Gastrocnemius medialis (tissue), 4 donors: ENCODE measurements at regions not wholly inside any gene's neighbourhood (a gene's known extent, or its start where the extent isn't known, plus 50 kb on each side); places are given as distances from the start of the nearest gene placed in this dataset.

Experiments used
- ATAC-seq, 2 donors: fragments of 150-250 bp; one replicate each; pipeline ENCODE4 v1.9.1; 2016
- DNase-seq, 2 donors: peaks; one replicate each; pipeline ENCODE4 v3.0.0-alpha.2; 2019
- H3K27ac ChIP-seq, 4 donors: fragments of 200-600 bp; sonication (generic); 1 replicate in 1 of 4; 2 replicates in 3 of 4; pipeline ENCODE4 v1.5.1; 2016 to 2018; ENCODE audit warnings: mild to moderate bottlenecking in 2 of 4, moderate library complexity in 1 of 4
- H3K27me3 ChIP-seq, 3 donors: fragments of 200-600 bp; sonication (generic) in 2 of 3; 1 replicate in 1 of 3; 2 replicates in 2 of 3; pipeline versions ENCODE4 v1.5.1 to v1.6.0; 2016 to 2019; ENCODE audit warnings: mild to moderate bottlenecking in 1 of 3, moderate library complexity in 1 of 3
- H3K36me3 ChIP-seq, 2 donors: fragments of 200-600 bp; sonication (generic) in 1 of 2; one replicate each; pipeline ENCODE4 v1.5.1; 2017 to 2018
- H3K4me1 ChIP-seq, 2 donors: fragments of 200-600 bp; sonication (generic) in 1 of 2; one replicate each; pipeline ENCODE4 v1.5.1; 2016 to 2017; ENCODE audit warnings: mild to moderate bottlenecking in 2 of 2
- H3K4me3 ChIP-seq, 4 donors: fragments of 200-600 bp; sonication (generic) in 3 of 4; 1 replicate in 1 of 4; 2 replicates in 3 of 4; pipeline ENCODE4 v1.5.1; 2016 to 2019; ENCODE audit warnings: mild to moderate bottlenecking in 2 of 4
- H3K9me3 ChIP-seq, 3 donors: fragments of 200-600 bp; sonication (generic) in 2 of 3; 1 replicate in 1 of 3; 2 replicates in 2 of 3; pipeline ENCODE4 v1.5.1; 2016 to 2019
- POLR2A ChIP-seq, 2 donors: fragments of 450-650 bp; IDR thresholded peaks; one replicate each; pipeline ENCODE4 v1.6.1; 2017; ENCODE audit warnings: antibody characterized with exemption in 2 of 2, mild to moderate bottlenecking in 2 of 2, moderate library complexity in 2 of 2
- in situ Hi-C, 4 donors: fragments of 200-750 bp; cut with MboI; loops; one replicate each; pipeline versions ENCODE4 v1.15.0 to v1.8.0; 2017; ENCODE audit warnings: low sequenced_read_pairs in 4 of 4
- intact Hi-C: fragments of 100-400 bp; cut with DNase I; formaldehyde crosslinking; loops from one replicate; pipeline ENCODE4 v1.15.1; 2023; ENCODE audit warnings: low total_unique reads
- TF ChIP-seq, protein P1 (sequence below), 5 experiments: fragments of 450-650 bp in 3 of 5; fragments of 200-600 bp in 2 of 5; sonication (generic) in 2 of 5; IDR thresholded peaks in 4 of 5; conservative IDR thresholded peaks in 1 of 5; 1 replicate in 4 of 5; 2 replicates in 1 of 5; pipeline ENCODE4 v1.5.1; 2016 to 2019; ENCODE audit warnings: antibody characterized with exemption in 5 of 5, mild to moderate bottlenecking in 3 of 5, moderate library complexity in 3 of 5

DNA sequence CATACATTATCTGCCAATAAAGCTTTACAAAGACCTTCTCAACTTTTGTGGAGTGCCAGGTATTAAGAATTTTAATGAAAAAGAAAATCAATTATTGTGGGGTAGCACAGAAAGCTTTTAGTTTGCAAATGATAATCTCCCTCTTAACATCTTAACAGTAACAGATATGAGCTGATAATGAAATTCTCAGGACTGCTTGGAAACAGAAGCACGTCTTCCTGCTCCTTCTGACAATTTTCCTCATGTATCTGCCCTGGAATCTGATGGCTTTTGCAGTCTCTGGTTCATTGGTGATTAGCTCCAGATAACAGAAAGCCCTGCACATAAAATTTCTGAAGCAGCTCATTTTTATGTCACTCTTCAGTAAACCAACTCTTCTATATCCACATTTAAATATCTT is 432.4 kb upstream of the PDZRN3 start:
- Histone ChIP-seq H3K27me3 (no peaks in the 10 kb centered on the region), H3K4me1 (no peaks in the 10 kb centered on the region), H3K27ac (no peak overlapping the region), H3K36me3 (no peaks in the 10 kb centered on the region), H3K9me3 (no peaks in the 10 kb centered on the region), H3K4me3 (no peak overlapping the region)
- TF ChIP-seq, protein P1, sequence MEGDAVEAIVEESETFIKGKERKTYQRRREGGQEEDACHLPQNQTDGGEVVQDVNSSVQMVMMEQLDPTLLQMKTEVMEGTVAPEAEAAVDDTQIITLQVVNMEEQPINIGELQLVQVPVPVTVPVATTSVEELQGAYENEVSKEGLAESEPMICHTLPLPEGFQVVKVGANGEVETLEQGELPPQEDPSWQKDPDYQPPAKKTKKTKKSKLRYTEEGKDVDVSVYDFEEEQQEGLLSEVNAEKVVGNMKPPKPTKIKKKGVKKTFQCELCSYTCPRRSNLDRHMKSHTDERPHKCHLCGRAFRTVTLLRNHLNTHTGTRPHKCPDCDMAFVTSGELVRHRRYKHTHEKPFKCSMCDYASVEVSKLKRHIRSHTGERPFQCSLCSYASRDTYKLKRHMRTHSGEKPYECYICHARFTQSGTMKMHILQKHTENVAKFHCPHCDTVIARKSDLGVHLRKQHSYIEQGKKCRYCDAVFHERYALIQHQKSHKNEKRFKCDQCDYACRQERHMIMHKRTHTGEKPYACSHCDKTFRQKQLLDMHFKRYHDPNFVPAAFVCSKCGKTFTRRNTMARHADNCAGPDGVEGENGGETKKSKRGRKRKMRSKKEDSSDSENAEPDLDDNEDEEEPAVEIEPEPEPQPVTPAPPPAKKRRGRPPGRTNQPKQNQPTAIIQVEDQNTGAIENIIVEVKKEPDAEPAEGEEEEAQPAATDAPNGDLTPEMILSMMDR (IDR thresholded peaks at IDR 0.05 in 4 of 5, conservative IDR thresholded peaks at IDR 0.05 in 1 of 5): no peak
- no peak for TF ChIP-seq POLR2A (IDR thresholded peaks at IDR 0.05)
- in situ Hi-C loops: no loop called here
- no peak for ATAC-seq
- DNase-seq: no peak
- intact Hi-C loops: no loop called here

DNA sequence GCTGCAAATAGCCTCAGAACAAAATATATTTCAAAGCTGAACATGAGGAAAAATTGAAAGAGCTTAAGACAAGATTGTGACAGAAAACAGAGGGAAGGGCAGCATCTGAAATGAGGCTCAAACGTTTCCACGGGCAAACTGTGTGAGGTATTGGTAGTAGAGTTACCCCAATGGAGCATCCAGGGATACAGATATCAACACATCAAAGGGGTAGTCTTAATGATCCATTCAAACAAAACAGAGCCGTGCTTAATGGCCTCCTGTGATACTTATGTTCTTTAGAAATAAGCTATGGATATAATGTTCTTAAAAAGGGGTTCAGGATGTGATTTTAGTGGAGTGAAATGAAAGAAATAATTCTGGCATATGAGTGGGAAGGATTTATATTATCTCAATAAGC is 430.3 kb upstream of the PDZRN3 start:
- Histone ChIP-seq H3K4me3 (no peak overlapping the region), H3K4me1 (no peaks in the 10 kb centered on the region), H3K27ac (no peak overlapping the region), H3K9me3 (no peaks in the 10 kb centered on the region), H3K36me3 (no peaks in the 10 kb centered on the region), H3K27me3 (no peaks in the 10 kb centered on the region)
- in situ Hi-C loops: no loop called here
- no peak for DNase-seq
- TF ChIP-seq, protein P1 (IDR thresholded peaks at IDR 0.05 in 4 of 5, conservative IDR thresholded peaks at IDR 0.05 in 1 of 5): no peak
- no peak for TF ChIP-seq POLR2A (IDR thresholded peaks at IDR 0.05)
- ATAC-seq: no peak
- intact Hi-C loops: no loop called here

DNA sequence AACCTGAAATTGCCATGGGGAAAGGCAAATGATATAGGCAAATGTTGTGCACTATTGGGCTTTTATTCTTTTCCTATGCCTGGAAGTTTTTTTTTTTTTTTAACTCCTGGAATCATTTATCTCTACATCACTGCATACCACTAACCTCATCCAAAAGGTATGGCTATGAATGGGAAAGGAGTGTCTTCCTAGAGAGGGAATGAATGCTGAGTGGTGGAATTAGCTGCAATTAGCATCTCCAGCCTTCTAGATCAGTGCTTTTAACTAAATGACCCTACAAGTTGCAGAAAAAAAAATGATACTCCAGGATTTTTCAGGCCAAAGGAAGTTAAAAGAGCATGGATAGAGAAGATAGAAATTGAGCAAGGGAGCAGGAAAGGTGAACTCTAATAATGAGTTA is 429.8 kb upstream of the PDZRN3 start:
- no peak overlapping the region for H3K4me3 ChIP-seq
- H3K27ac ChIP-seq: no peak overlapping the region
- no peaks in the 10 kb centered on the region for H3K9me3 ChIP-seq
- no peaks in the 10 kb centered on the region for H3K36me3 ChIP-seq
- no peaks in the 10 kb centered on the region for H3K4me1 ChIP-seq
- H3K27me3 ChIP-seq: no peaks in the 10 kb centered on the region
- intact Hi-C loops (no loop called here), in situ Hi-C loops (no loop called here)
- DNase-seq (no peak), ATAC-seq (no peak)
- TF ChIP-seq, protein P1 (IDR thresholded peaks at IDR 0.05 in 4 of 5, conservative IDR thresholded peaks at IDR 0.05 in 1 of 5): no peak
- TF ChIP-seq POLR2A (IDR thresholded peaks at IDR 0.05): no peak

DNA sequence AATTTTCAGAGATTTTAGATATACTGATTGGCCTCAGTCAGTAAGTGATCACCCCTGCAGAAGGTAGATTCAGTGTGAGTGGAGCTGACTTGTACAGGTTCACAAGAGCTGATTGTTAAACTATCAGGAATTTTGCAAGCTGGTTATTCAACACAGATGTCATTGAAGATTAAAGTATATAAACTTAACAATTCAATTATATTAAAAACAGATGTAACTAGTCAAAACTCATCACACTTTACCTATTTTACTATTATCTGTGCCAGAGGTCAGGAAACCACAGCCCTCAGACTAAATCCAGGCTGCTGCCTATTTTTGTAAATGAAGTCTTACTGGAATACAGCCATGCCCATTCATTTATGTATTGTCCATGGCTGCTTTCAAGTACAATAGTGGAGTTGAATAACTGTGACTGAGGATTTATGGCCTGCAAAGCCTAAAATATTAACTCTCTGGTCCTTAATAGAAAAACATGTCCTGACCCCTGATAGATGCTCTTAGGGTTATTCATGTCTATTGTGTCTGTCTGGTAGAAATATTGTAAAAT is 429.3 kb upstream of the PDZRN3 start:
- no peaks in the 10 kb centered on the region for H3K9me3 ChIP-seq
- H3K4me1 ChIP-seq: no peaks in the 10 kb centered on the region
- no peaks in the 10 kb centered on the region for H3K27me3 ChIP-seq
- H3K4me3 ChIP-seq: no peak overlapping the region
- ATAC-seq (no peak), DNase-seq (no peak)
- TF ChIP-seq, protein P1 (IDR thresholded peaks at IDR 0.05 in 4 of 5, conservative IDR thresholded peaks at IDR 0.05 in 1 of 5): no peak
- TF ChIP-seq POLR2A (IDR thresholded peaks at IDR 0.05): no peak
- in situ Hi-C loops (no loop called here), intact Hi-C loops (no loop called here)
- H3K36me3 ChIP-seq: no peaks in the 10 kb centered on the region
- no peak overlapping the region for H3K27ac ChIP-seq

DNA sequence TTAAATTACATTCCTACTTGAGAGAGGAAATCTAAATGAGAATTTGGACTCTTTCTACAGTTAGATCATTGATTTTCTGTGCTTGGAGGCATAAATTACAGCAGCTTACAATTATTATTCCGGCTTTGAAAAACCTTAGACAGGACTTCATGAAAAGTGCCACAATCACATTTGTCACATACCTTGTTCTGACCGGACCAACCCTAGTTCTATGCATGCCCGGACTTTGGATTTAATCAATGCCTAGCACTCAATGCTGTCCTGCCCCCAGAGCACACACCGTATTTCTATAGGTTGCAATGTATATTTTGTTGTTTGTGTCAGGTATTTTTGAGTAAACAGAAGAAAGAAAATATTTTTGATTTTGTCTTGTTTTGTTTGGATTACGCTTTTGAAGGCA is 424.7 kb upstream of the PDZRN3 start:
- TF ChIP-seq, protein P1 (IDR thresholded peaks at IDR 0.05 in 4 of 5, conservative IDR thresholded peaks at IDR 0.05 in 1 of 5): no peak
- no peak for TF ChIP-seq POLR2A (IDR thresholded peaks at IDR 0.05)
- Histone ChIP-seq H3K4me3 (no peak overlapping the region), H3K9me3 (no peaks in the 10 kb centered on the region), H3K36me3 (no peaks in the 10 kb centered on the region), H3K27ac (no peak overlapping the region), H3K27me3 (no peaks in the 10 kb centered on the region), H3K4me1 (no peaks in the 10 kb centered on the region)
- ATAC-seq (no peak), DNase-seq (no peak)
- intact Hi-C loops (no loop called here), in situ Hi-C loops (no loop called here)
